ENCODE measurements at regions not wholly inside any gene's neighbourhood (a gene's known extent, or its start where the extent isn't known, plus 50 kb on each side); places are given as distances from the start of the nearest gene placed in this dataset.

DNA sequence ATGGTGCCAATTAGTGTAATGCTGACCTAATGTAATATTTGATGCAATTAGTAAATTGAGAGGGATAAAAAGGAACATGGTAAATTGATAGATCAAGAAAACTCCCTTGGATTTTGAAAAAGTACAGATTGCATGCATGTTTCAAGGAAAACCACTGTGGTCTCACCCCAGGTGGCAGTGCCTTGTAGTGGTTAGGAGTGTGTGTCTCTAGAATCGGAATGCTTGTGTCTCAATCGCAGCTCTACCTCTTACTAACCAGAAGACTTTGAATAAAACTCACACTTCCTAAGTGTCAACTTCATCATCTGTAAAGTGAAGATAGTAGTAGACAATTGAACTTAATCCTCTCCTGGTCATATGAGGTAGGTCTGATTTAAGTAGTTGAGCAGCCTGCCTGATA is 128.9 kb upstream of the GOT2 start:
- no peak overlapping the region for H3K27ac ChIP-seq (ENCODE audit: low read depth in 1 of 2, low read length in 2 of 2)
- DNase-seq (ENCODE audit: low spot score) = no peak
- no peaks in the 10 kb centered on the region for H3K36me3 ChIP-seq (ENCODE audit: control insufficient read depth in 4 of 4, insufficient read depth in 3 of 4, low read depth in 1 of 4, low read length in 3 of 4)
- 84% methylated on average over 2 of the region's 2 CpGs for WGBS
- no peak overlapping the region for H3K9ac ChIP-seq (ENCODE audit: low read depth in 1 of 2, low read length in 2 of 2)
- H3K9me3 ChIP-seq (ENCODE audit: control insufficient read depth in 4 of 4, low read length in 3 of 4) = no peaks in the 10 kb centered on the region
- no peaks in the 10 kb centered on the region for H3K4me1 ChIP-seq (ENCODE audit: control insufficient read depth in 4 of 4, insufficient read depth in 4 of 4, low read length in 3 of 4)
- H3K4me3 ChIP-seq (ENCODE audit: low read depth in 1 of 3, low read length in 3 of 3) = no peak overlapping the region
- H3K27me3 ChIP-seq (ENCODE audit: control insufficient read depth in 4 of 4, insufficient read depth in 4 of 4, low read length in 3 of 4) = no peaks in the 10 kb centered on the region
- no peak for TF ChIP-seq EGR1 (IDR thresholded peaks at IDR 0.05; ENCODE audit: low read depth in 2 of 2)
- TF ChIP-seq HNF4G (IDR thresholded peaks at IDR 0.05) = no peak
- no peak for TF ChIP-seq MAX (IDR thresholded peaks at IDR 0.05)
- TF ChIP-seq RXRA (IDR thresholded peaks at IDR 0.05) = no peak
- no peak for TF ChIP-seq SP1 (IDR thresholded peaks at IDR 0.05)
- no peak for TF ChIP-seq FOXA1 (IDR thresholded peaks at IDR 0.05)
- TF ChIP-seq TAF1 (conservative IDR thresholded peaks at IDR 0.05) = no peak
- TF ChIP-seq YY1 (IDR thresholded peaks at IDR 0.05) = no peak
- no peak for TF ChIP-seq JUND (IDR thresholded peaks at IDR 0.05)

DNA sequence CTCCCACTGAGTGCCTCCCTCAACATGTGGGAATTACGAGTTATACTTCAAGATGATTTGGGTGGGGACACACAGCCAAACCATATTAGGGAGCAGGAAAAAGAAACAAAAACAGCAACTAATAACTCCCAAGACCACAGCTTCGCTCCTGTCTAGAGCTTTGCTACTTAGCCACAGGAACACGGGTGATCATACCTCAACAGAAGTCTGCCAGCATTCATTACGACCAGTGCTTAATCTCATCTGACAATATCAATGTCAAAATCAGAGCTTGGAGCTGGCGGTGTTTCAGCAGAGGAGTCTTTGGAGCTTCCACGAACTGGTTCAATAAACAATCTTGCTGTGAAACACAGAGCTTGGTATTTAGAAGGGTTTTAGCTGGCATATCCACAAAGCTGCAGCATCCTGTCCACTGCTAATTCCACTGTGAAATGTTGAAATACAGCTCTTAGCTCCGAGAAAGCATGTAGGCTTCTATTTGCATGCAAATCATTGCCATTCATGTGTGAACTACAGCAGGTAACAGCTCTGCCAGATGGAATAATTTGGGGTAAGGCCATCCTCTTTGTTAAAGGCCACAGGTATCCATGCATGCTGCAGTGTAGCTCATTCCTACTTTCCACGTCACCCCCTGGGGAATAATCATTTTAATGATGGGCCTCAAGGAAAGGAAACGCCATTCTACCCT is 128.4 kb upstream of the GOT2 start:
- no peaks in the 10 kb centered on the region for H3K4me1 ChIP-seq (ENCODE audit: control insufficient read depth in 4 of 4, insufficient read depth in 4 of 4, low read length in 3 of 4)
- no peaks in the 10 kb centered on the region for H3K27me3 ChIP-seq (ENCODE audit: control insufficient read depth in 4 of 4, insufficient read depth in 4 of 4, low read length in 3 of 4)
- no peaks in the 10 kb centered on the region for H3K9me3 ChIP-seq (ENCODE audit: control insufficient read depth in 4 of 4, low read length in 3 of 4)
- no peak overlapping the region for H3K27ac ChIP-seq (ENCODE audit: low read depth in 1 of 2, low read length in 2 of 2)
- no peak for DNase-seq (ENCODE audit: low spot score)
- no peak overlapping the region for H3K9ac ChIP-seq (ENCODE audit: low read depth in 1 of 2, low read length in 2 of 2)
- H3K36me3 ChIP-seq (ENCODE audit: control insufficient read depth in 4 of 4, insufficient read depth in 3 of 4, low read depth in 1 of 4, low read length in 3 of 4) = no peaks in the 10 kb centered on the region
- TF ChIP-seq, protein P1, sequence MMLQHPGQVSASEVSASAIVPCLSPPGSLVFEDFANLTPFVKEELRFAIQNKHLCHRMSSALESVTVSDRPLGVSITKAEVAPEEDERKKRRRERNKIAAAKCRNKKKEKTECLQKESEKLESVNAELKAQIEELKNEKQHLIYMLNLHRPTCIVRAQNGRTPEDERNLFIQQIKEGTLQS (IDR thresholded peaks at IDR 0.05) = no peak
- TF ChIP-seq RAD21 (IDR thresholded peaks at IDR 0.05) (no peak), JUND (IDR thresholded peaks at IDR 0.05) (no peak), FOXA2 (IDR thresholded peaks at IDR 0.05) (no peak), FOXA1 (IDR thresholded peaks at IDR 0.05) (no peak), MAX (IDR thresholded peaks at IDR 0.05) (no peak), EGR1 (IDR thresholded peaks at IDR 0.05; ENCODE audit: low read depth in 2 of 2) (no peak), SP1 (IDR thresholded peaks at IDR 0.05) (no peak), HNF4G (IDR thresholded peaks at IDR 0.05) (no peak), YY1 (IDR thresholded peaks at IDR 0.05) (no peak), NR2F2 (IDR thresholded peaks at IDR 0.05) (no peak), GABPA (IDR thresholded peaks at IDR 0.05 in 1 of 2, conservative IDR thresholded peaks at IDR 0.05 in 1 of 2) (no peak), TAF1 (conservative IDR thresholded peaks at IDR 0.05) (no peak), HNF4A (conservative IDR thresholded peaks at IDR 0.05) (no peak), RXRA (IDR thresholded peaks at IDR 0.05) (no peak)
- TF ChIP-seq, protein P2, sequence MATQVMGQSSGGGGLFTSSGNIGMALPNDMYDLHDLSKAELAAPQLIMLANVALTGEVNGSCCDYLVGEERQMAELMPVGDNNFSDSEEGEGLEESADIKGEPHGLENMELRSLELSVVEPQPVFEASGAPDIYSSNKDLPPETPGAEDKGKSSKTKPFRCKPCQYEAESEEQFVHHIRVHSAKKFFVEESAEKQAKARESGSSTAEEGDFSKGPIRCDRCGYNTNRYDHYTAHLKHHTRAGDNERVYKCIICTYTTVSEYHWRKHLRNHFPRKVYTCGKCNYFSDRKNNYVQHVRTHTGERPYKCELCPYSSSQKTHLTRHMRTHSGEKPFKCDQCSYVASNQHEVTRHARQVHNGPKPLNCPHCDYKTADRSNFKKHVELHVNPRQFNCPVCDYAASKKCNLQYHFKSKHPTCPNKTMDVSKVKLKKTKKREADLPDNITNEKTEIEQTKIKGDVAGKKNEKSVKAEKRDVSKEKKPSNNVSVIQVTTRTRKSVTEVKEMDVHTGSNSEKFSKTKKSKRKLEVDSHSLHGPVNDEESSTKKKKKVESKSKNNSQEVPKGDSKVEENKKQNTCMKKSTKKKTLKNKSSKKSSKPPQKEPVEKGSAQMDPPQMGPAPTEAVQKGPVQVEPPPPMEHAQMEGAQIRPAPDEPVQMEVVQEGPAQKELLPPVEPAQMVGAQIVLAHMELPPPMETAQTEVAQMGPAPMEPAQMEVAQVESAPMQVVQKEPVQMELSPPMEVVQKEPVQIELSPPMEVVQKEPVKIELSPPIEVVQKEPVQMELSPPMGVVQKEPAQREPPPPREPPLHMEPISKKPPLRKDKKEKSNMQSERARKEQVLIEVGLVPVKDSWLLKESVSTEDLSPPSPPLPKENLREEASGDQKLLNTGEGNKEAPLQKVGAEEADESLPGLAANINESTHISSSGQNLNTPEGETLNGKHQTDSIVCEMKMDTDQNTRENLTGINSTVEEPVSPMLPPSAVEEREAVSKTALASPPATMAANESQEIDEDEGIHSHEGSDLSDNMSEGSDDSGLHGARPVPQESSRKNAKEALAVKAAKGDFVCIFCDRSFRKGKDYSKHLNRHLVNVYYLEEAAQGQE (IDR thresholded peaks at IDR 0.05) = no peak
- TF ChIP-seq, protein P3, sequence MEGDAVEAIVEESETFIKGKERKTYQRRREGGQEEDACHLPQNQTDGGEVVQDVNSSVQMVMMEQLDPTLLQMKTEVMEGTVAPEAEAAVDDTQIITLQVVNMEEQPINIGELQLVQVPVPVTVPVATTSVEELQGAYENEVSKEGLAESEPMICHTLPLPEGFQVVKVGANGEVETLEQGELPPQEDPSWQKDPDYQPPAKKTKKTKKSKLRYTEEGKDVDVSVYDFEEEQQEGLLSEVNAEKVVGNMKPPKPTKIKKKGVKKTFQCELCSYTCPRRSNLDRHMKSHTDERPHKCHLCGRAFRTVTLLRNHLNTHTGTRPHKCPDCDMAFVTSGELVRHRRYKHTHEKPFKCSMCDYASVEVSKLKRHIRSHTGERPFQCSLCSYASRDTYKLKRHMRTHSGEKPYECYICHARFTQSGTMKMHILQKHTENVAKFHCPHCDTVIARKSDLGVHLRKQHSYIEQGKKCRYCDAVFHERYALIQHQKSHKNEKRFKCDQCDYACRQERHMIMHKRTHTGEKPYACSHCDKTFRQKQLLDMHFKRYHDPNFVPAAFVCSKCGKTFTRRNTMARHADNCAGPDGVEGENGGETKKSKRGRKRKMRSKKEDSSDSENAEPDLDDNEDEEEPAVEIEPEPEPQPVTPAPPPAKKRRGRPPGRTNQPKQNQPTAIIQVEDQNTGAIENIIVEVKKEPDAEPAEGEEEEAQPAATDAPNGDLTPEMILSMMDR (IDR thresholded peaks at IDR 0.05; ENCODE audit: low read depth, low read length, missing input control) = no peak
- TF ChIP-seq, protein P4, sequence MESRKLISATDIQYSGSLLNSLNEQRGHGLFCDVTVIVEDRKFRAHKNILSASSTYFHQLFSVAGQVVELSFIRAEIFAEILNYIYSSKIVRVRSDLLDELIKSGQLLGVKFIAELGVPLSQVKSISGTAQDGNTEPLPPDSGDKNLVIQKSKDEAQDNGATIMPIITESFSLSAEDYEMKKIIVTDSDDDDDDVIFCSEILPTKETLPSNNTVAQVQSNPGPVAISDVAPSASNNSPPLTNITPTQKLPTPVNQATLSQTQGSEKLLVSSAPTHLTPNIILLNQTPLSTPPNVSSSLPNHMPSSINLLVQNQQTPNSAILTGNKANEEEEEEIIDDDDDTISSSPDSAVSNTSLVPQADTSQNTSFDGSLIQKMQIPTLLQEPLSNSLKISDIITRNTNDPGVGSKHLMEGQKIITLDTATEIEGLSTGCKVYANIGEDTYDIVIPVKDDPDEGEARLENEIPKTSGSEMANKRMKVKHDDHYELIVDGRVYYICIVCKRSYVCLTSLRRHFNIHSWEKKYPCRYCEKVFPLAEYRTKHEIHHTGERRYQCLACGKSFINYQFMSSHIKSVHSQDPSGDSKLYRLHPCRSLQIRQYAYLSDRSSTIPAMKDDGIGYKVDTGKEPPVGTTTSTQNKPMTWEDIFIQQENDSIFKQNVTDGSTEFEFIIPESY (IDR thresholded peaks at IDR 0.05) = no peak
- no peak overlapping the region for H3K4me3 ChIP-seq (ENCODE audit: low read depth in 1 of 3, low read length in 3 of 3)
- 83% methylated on average over 9 of the region's 9 CpGs for WGBS

Data from liver (tissue), 8 donors.